SK-N-SH (cell line): ENCODE measurements at regions not wholly inside any gene's neighbourhood (a gene's known extent, or its start where the extent isn't known, plus 50 kb on each side); places are given as distances from the start of the nearest gene placed in this dataset.

ENCODE experiments used
- CTCF ChIA-PET: fragments of 300-600, 350-600 bp; formaldehyde crosslinking; extraction: SDS; loops from one replicate; lab custom pipeline; 2021; lab: Yijun Ruan, JAX
- POLR2A ChIA-PET: fragments of 350-600 bp; sonication (Branson Sonifier 250); formaldehyde crosslinking; extraction: SDS; loops from one replicate; lab custom pipeline; 2020; ENCODE audit warnings: antibody characterized with exemption, inconsistent platforms; lab: Yijun Ruan, JAX
- DNase-seq: peaks from one replicate; pipeline ENCODE4 v3.0.0; 2012
- H2AFZ ChIP-seq: fragments of 200-600 bp; sonication (generic); 2 replicates; pipeline ENCODE4 v1.8.1; 2016; ENCODE audit warnings: antibody characterized with exemption, mild to moderate bottlenecking, low read depth
- H3F3A ChIP-seq: fragments of 200-600 bp; sonication (generic); replicated peaks from 2 replicates; pipeline ENCODE3; 2016; ENCODE audit warnings: antibody characterized with exemption, mild to moderate bottlenecking; ENCODE audit not compliant: insufficient read depth
- H3K27ac ChIP-seq, 2 experiments: fragments of 200-500 bp in 1 of 2; fragments of 200-600 bp in 1 of 2; sonication (Bioruptor generic) in 1 of 2; sonication (generic), shearing (Covaris generic) in 1 of 2; 2 replicates each; pipeline versions ENCODE4 v1.5.1 to v1.6.1; 2014 to 2016; ENCODE audit warnings: low read depth in 2 of 2, inconsistent platforms in 1 of 2, low read length in 1 of 2, mild to moderate bottlenecking in 1 of 2, mixed read lengths in 1 of 2
- H3K27me3 ChIP-seq: fragments of 200-600 bp; sonication (generic), shearing (Covaris generic); 2 replicates; pipeline ENCODE4 v1.6.1; 2016; ENCODE audit warnings: mixed run types; ENCODE audit not compliant: insufficient read depth
- H3K36me3 ChIP-seq, 2 experiments: fragments of 200-500 bp in 1 of 2; fragments of 200-600 bp in 1 of 2; sonication (Bioruptor generic) in 1 of 2; sonication (generic) in 1 of 2; replicated peaks in 1 of 2; 2 replicates each; pipeline versions ENCODE3 to v1.5.1; 2014 to 2016; ENCODE audit warnings: low read length in 1 of 2, mild to moderate bottlenecking in 1 of 2; ENCODE audit not compliant: insufficient read depth in 2 of 2, control insufficient read depth in 1 of 2
- H3K4me1 ChIP-seq, 2 experiments: fragments of 200-500 bp in 1 of 2; fragments of 200-600 bp in 1 of 2; sonication (Bioruptor generic) in 1 of 2; sonication (generic), shearing (Covaris generic) in 1 of 2; 2 replicates each; pipeline versions ENCODE4 v1.5.1 to v1.6.1; 2014 to 2016; ENCODE audit warnings: low read depth in 1 of 2, low read length in 1 of 2, mixed run types in 1 of 2; ENCODE audit not compliant: insufficient read depth in 2 of 2, control insufficient read depth in 1 of 2
- H3K4me2 ChIP-seq: fragments of 200-600 bp; sonication (generic), shearing (Covaris generic); 2 replicates; pipeline ENCODE4 v1.6.1; 2017; ENCODE audit warnings: mixed run types
- H3K4me3 ChIP-seq, 2 experiments: fragments of 200-500 bp in 1 of 2; fragments of 200-600 bp in 1 of 2; sonication (Bioruptor generic) in 1 of 2; sonication (generic), shearing (Covaris generic) in 1 of 2; 2 replicates each; pipeline versions ENCODE4 v1.5.1 to v1.8.1; 2014 to 2016; ENCODE audit warnings: low read depth in 2 of 2, inconsistent platforms in 1 of 2, low read length in 1 of 2, mild to moderate bottlenecking in 1 of 2, mixed read lengths in 1 of 2, moderate library complexity in 1 of 2
- H3K79me2 ChIP-seq: fragments of 200-600 bp; sonication (generic); 2 replicates; pipeline ENCODE4 v1.8.1; 2017; ENCODE audit warnings: mild to moderate bottlenecking; ENCODE audit not compliant: insufficient read depth
- H3K9ac ChIP-seq: fragments of 200-600 bp; sonication (generic); 2 replicates; pipeline ENCODE4 v1.6.1; 2017; ENCODE audit warnings: mixed run types
- H3K9me2 ChIP-seq: fragments of 200-600 bp; sonication (generic); 2 replicates; pipeline ENCODE4 v1.6.1; 2017; ENCODE audit warnings: mixed run types
- H3K9me3 ChIP-seq: fragments of 200-600 bp; sonication (generic); 2 replicates; pipeline ENCODE4 v1.6.1; 2017; ENCODE audit warnings: mixed run types, mild to moderate bottlenecking, moderate library complexity
- H4K20me1 ChIP-seq: fragments of 200-600 bp; sonication (generic); 2 replicates; pipeline ENCODE4 v1.6.1; 2017; ENCODE audit warnings: mild to moderate bottlenecking, mixed run types; ENCODE audit not compliant: insufficient read depth
- CHD2 ChIP-seq: fragments of 150-350 bp; IDR thresholded peaks from 2 replicates; pipeline ENCODE4 v1.6.1; 2018; ENCODE audit warnings: low read length; ENCODE audit not compliant: partially characterized antibody
- CTCF ChIP-seq: fragments of 200-600 bp; sonication (generic); IDR thresholded peaks from 2 replicates; pipeline ENCODE4 v1.6.1; 2017; ENCODE audit warnings: antibody characterized with exemption, mild to moderate bottlenecking, moderate library complexity
- EP300 ChIP-seq, 2 experiments: IDR thresholded peaks; 2 replicates each; pipeline versions ENCODE4 v1.4.0 to v1.6.1; 2012; ENCODE audit warnings: borderline replicate concordance in 1 of 2, low read depth in 1 of 2, low read length in 1 of 2
- FOSL2 ChIP-seq: IDR thresholded peaks from 2 replicates; pipeline ENCODE4 v1.4.0; 2012; ENCODE audit warnings: low read depth, mild to moderate bottlenecking, moderate library complexity, borderline replicate concordance
- FOXM1 ChIP-seq: IDR thresholded peaks from 2 replicates; pipeline ENCODE4 v1.4.0; 2012; ENCODE audit warnings: low read depth, mild to moderate bottlenecking
- GABPA ChIP-seq: IDR thresholded peaks from 2 replicates; pipeline ENCODE4 v1.4.0; 2012; ENCODE audit warnings: low read depth, mild to moderate bottlenecking
- IRF3 ChIP-seq: fragments of 150-350 bp; IDR thresholded peaks from 2 replicates; pipeline ENCODE4 v1.6.1; 2016; ENCODE audit warnings: mild to moderate bottlenecking, low read depth, low read length
- JUND ChIP-seq: IDR thresholded peaks from 2 replicates; pipeline ENCODE4 v1.4.0; 2012
- MEF2A ChIP-seq: IDR thresholded peaks from 2 replicates; pipeline ENCODE4 v1.4.0; 2012; ENCODE audit warnings: low read depth, borderline replicate concordance
- MXI1 ChIP-seq: IDR thresholded peaks from 2 replicates; pipeline ENCODE4 v1.6.1; 2012; ENCODE audit warnings: mild to moderate bottlenecking, low read depth, low read length, improper control_type of control experiment
- NFIC ChIP-seq: IDR thresholded peaks from 2 replicates; pipeline ENCODE4 v1.4.0; 2012; ENCODE audit warnings: borderline replicate concordance
- NRF1 ChIP-seq: IDR thresholded peaks from 2 replicates; pipeline ENCODE4 v1.6.1; 2012; ENCODE audit warnings: low read depth, mild to moderate bottlenecking, low read length
- POLR2AphosphoS5 ChIP-seq: IDR thresholded peaks from 2 replicates; pipeline ENCODE4 v1.6.1; 2012; ENCODE audit warnings: low read depth, low read length
- RAD21 ChIP-seq: IDR thresholded peaks from 2 replicates; pipeline ENCODE4 v1.6.1; 2012; ENCODE audit warnings: mild to moderate bottlenecking, low read length
- RCOR1 ChIP-seq: fragments of 150-350 bp; IDR thresholded peaks from 2 replicates; pipeline ENCODE4 v1.6.1; 2017; ENCODE audit warnings: antibody characterized with exemption, low read length
- REST ChIP-seq: IDR thresholded peaks from 2 replicates; pipeline ENCODE4 v1.6.1; 2012; ENCODE audit warnings: mild to moderate bottlenecking, low read depth, low read length, moderate library complexity
- RXRA ChIP-seq: IDR thresholded peaks from 2 replicates; pipeline ENCODE4 v1.4.0; 2012; ENCODE audit warnings: low read depth, mild to moderate bottlenecking, borderline replicate concordance
- TCF12 ChIP-seq: IDR thresholded peaks from 2 replicates; pipeline ENCODE4 v1.4.0; 2012
- TEAD4 ChIP-seq: IDR thresholded peaks from 2 replicates; pipeline ENCODE4 v1.4.0; 2012; ENCODE audit warnings: mild to moderate bottlenecking, borderline replicate concordance; ENCODE audit not compliant: insufficient read depth
- USF2 ChIP-seq: fragments of 150-350 bp; IDR thresholded peaks from 2 replicates; pipeline ENCODE4 v1.6.1; 2017; ENCODE audit warnings: antibody characterized with exemption, low read length, low read depth, borderline replicate concordance
- YY1 ChIP-seq: IDR thresholded peaks from 2 replicates; pipeline ENCODE4 v1.4.0; 2012; ENCODE audit warnings: low read depth, mild to moderate bottlenecking
- WGBS: methylation state at CpG from one replicate; pipeline ENCODE4 v1.1.6; 2017; ENCODE audit warnings: low lambda C conversion rate; 5-methylcytosine and 5-hydroxymethylcytosine counted together

GRCh38 chr5:34412736-34413135, 243.4 kb upstream of the RAI14 start (continued):
- TF ChIP-seq NRF1 (no peak), RXRA (no peak), GABPA (no peak), CHD2 (no peak), CTCF (no peak), IRF3 (no peak), USF2 (no peak), YY1 (no peak), EP300 (IDR thresholded peaks at IDR 0.05; ENCODE audit: borderline replicate concordance in 1 of 2, low read depth in 1 of 2, low read length in 1 of 2) (no peak), FOXM1 (no peak), NFIC (no peak), FOSL2 (peak; percentile 31; the same call in 1 of the 2 replicates), JUND (0 out of 2 replicates have a peak, but pooled peaks have one; percentile 24)

GRCh38 chr5:34415559-34416198, 240.4 kb upstream of the RAI14 start:
- 23% methylated on average over 2 of the region's 2 CpGs for WGBS
- no peak for DNase-seq
- Histone ChIP-seq H3K36me3 (no peaks in the 10 kb centered on the region), H3F3A (peaks cover 9% of the 10 kb centered on the region), H4K20me1 (no peaks in the 10 kb centered on the region), H3K9ac (no peak overlapping the region), H3K27me3 (no peaks in the 10 kb centered on the region), H3K27ac (no peak overlapping the region), H3K9me2 (no peaks in the 10 kb centered on the region), H3K79me2 (no peaks in the 10 kb centered on the region), H3K4me3 (no peak overlapping the region), H3K4me1 (no peaks in the 10 kb centered on the region; a peak in 1 of 4 replicates), H2AFZ (peak overlapping the region; percentile 55), H3K9me3 (0 out of 2 replicates have a peak, but pooled peaks cover 6% of the 10 kb centered on the region), H3K4me2 (no peak overlapping the region)
- CTCF ChIA-PET = no interaction called here
- POLR2A ChIA-PET = no interaction called here
- TF ChIP-seq RAD21 (no peak), MEF2A (no peak), TCF12 (no peak), POLR2AphosphoS5 (no peak), TEAD4 (no peak), MXI1 (no peak), NFIC (no peak), RCOR1 (no peak), FOXM1 (no peak), CHD2 (no peak), IRF3 (no peak), NRF1 (no peak), REST (no peak), JUND (no peak), EP300 (IDR thresholded peaks at IDR 0.05; ENCODE audit: borderline replicate concordance in 1 of 2, low read depth in 1 of 2, low read length in 1 of 2) (no peak), GABPA (no peak)
